ENCODE measurements at regions not wholly inside any gene's neighbourhood (a gene's known extent, or its start where the extent isn't known, plus 50 kb on each side); places are given as distances from the start of the nearest gene placed in this dataset.

DNA sequence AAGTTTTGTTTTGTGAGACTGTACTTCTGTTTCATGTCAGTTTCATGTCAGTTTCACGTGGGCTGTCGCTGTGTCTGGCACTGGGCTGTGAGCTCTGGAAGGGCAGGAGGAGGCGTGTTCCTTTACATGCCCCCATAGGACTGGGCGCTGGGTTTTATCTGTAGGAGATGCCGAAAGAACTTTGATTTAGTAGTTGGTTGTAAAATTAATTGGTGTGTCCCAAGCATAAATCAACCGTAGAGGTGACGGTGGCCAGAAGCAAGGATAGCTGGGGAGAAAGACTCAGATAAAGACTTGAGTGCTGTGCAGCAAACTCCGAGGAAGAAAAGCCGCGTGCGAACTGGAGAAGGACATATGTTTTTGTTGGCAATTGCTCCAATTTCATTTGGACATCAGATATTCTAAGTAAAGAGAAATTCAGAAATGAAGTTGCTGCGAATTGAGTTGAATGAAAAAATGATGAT, 182.5 kb downstream of the VRK1 start:
- H3K4me3 ChIP-seq (ENCODE audit: low read depth, low read length), result no peak overlapping the region

DNA sequence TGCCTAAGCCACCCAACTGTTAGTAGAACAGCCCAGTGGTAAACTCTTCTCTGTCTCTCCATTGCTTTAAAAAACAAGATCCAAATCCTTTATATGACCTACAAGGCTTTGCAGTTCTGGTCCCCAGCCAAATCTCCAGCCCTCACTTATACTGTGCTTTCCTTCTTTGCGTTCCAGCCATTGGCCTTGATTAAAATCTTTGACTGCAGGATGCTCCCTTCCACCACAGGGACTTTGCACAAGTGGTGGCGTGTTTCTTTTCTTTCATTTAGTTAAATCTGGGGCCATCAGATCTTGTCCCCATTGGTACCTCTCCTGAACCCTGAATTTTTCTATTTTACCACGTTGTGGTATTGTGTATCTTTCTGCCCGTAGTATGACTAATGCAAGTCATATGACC, 183.7 kb downstream of the VRK1 start:
- H3K4me3 ChIP-seq (ENCODE audit: low read depth, low read length), result no peak overlapping the region

DNA sequence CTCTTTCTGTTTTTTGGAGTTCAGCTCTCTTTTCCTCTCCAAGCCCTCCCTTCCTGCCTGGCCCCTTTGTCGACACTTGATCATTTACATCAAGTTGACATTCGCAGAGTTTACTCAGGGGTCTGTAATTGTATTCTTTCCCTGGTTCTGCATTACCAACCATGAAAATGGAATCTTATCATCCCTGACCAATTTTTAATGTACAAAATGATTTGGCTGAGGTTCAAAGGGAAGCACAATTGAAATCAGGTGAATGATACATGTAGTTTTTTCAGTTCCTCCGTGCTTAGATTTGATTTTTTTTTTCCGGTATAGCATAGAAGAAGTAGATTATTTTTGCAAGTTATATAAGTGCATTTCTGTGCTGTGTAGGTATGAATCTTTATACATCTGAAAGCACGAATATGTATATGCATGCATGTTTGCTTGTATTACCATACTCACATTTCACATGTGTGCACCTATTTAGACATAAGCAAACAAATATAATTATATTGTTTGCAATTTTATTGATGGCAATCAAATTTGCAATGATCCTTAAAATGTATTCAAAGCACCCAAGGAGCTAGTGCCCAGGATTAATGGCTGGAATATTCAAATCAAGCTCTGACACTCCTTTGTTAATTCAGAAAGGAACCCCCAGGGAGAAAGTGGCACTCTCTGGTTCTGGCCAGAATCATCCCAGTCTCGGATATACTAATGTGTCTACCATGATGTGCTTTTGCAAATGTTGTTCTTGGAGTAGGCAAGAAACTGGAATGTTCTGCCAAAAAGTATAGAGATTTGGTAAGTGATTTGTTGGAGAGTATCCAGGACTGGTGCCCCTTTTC, 189.3 kb downstream of the VRK1 start:
- H3K4me3 ChIP-seq (ENCODE audit: low read depth, low read length), result no peak overlapping the region

DNA sequence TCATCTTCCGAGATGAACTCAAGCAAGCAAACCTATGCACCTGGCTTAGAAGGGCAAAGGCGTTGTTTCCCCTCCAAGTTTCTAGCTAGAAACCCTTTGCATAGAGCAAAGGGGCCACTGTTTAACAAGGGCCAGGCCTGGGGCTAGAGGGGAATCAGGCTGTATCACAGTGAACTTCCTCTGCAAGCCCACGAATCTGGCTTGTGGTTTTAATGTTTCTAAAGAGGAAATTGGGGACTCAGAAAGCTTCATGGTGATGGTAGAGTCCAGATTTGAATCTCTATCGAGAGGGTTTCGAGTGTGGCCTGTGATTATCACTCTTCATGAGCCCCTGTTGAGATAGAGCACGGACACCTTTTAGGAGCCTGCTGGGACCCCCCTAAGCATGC, 189.9 kb downstream of the VRK1 start:
- no peak overlapping the region for H3K4me3 ChIP-seq (ENCODE audit: low read depth, low read length)

DNA sequence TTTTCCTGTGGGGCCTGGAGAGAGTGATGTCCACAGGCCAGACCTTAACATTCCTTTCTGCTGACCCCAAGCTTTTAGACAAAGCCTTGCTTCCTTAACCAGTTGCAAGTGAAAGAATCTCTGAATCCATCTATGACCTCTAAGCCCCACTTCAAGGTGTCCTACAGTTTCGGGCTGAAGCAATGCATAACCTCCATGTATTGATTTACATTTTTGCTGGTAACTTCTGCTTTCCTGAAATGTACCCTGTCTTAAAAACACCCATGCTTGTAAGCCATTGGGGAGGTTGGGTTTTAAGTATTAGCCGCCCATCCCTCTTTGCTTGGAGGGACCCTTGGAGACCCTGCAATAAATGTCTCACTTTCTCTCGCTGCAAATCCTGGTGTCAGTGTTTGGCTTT, 190.6 kb downstream of the VRK1 start:
- no peak overlapping the region for H3K4me3 ChIP-seq (ENCODE audit: low read depth, low read length)

DNA sequence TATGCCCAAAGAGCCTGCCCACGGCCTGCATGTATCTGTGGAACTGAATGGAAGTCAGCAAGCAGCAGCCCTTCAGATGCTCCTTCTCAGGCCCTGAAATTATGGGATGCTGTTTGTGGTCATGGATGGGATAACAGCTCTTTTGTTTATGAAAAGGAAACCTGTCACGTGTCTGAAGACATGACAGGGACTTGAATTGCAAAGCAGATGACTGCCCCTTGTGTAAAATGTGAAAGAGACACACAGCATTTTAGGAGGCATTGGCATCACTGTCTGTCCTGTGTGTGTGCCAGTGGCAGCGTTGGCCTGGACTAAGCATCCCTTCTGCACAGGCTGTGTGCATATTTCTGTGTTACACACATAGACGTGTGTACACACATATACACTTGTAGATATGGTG, 192.1 kb downstream of the VRK1 start:
- H3K4me3 ChIP-seq (ENCODE audit: low read depth, low read length), result no peak overlapping the region

DNA sequence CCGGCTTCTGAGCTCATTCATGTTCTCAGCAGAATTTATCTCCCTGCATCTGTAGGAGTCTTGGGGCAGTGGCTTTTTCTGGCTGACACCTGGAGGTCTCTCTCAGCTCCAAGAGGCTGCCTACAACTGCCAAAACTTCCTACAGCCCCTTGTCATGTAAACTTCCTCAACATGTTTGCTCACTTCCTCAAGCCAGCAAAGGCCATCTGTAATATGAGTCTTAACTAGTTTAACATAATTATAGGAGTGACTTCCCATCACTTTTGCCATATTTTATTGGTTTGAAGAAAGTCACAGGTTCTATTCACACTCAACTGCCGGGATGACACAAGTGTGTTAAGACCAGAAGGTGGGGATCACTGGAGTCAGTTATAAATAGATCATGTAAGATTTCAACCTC, 194.0 kb downstream of the VRK1 start:
- no peak overlapping the region for H3K4me3 ChIP-seq (ENCODE audit: low read depth, low read length)

DNA sequence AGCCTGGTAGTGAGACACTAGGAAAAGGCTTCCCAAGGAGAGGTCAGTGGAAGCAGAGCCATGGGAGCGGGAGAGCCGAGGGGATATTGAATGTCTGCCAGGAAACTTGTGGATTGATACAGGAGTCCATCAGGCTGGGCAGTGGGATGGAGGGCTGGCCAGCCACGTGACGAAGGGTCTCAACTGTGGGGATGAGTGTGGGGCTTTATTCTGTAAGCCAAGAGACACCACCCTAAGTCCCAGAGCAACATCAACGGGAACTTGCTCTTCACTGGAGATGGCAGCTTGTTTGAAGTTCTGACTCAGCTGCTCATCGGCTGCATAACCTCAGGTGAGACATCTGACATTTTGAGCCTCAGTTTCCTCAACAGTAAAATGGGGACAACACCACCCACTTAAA, 197.8 kb downstream of the VRK1 start:
- no peak overlapping the region for H3K4me3 ChIP-seq (ENCODE audit: low read depth, low read length)

DNA sequence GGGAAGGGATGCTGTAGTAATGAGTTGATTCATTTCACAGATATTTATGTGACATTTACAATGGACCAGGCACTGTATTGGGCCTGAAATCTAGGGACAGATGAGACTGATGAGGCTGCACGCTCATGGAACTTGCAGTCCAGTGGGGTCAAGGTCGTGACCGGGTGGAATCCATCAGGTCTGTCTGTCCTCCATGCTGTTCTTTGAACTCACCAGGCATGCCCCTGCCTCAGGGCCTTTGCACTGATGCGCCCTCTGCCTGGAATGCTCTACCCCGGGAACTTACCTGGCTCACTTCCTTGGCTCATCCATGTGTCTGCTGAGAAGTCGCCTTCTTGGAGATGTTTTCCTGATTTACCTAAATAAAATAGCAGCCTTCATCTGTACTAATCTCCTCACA, 200.1 kb downstream of the VRK1 start:
- H3K4me3 ChIP-seq (ENCODE audit: low read depth, low read length), result no peak overlapping the region

DNA sequence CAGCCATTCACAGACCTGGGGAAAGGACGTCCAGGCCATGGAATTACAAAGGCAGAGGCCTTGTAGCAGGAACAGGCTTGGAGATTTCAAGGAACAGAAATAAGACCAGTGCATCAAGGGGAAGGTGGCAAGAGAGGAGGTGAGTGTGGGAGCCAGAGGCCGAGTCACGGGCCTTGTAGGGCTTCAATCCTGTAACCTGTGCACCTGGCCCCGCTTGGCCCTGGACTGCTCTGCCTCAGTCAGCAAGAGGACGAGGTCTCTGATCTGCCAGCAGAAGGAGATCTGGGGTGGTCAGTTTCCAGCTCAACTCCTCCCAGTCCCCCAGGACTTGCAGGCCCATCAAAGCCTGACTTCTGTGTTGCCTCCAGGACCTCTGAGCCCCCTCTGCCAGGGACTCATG, 200.8 kb downstream of the VRK1 start:
- H3K4me3 ChIP-seq (ENCODE audit: low read depth, low read length), result no peak overlapping the region

DNA sequence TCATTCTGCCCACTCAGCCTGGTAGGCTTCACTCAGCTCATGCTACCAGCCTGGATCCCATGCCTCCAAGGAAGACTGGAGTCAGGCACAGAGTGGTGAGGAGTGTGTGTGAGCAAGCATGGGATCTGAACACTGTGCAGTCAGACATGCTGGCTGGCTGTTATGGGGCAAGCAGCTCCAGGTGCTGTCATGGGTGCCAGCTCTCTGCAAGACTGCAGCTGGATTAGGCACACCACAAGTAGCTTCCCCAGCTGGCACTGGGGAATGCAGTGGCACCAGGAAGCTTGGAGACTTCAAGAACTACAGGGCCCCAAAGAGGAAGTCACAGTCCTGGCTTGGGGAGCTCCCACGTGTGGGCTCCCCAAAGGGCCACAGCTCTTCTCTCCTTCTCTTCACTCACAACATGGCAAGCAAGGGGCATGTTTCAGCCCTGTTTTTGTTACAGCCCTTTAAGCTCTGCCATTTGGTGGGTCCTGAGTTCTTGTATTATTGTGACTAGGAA, 202.5 kb downstream of the VRK1 start:
- no peak overlapping the region for H3K4me3 ChIP-seq (ENCODE audit: low read depth, low read length)

DNA sequence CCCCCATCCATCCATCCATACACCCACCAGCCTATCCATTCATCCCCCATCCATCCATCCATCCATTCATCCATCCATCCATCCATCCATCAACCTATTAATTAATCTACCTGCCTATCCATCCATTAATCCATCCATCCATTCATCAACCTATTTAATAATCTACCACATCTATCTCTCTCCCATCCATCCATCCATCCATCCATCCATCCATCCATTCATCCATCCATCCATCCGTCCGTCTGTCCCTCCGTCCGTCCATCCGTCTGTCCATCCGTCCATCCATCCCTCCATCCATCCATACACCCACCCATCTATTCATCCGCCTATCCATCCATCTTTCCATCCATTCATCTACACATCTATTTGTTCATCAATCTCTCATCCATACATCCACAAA, 205.3 kb downstream of the VRK1 start:
- no peak overlapping the region for H3K4me3 ChIP-seq (ENCODE audit: low read depth, low read length)

DNA sequence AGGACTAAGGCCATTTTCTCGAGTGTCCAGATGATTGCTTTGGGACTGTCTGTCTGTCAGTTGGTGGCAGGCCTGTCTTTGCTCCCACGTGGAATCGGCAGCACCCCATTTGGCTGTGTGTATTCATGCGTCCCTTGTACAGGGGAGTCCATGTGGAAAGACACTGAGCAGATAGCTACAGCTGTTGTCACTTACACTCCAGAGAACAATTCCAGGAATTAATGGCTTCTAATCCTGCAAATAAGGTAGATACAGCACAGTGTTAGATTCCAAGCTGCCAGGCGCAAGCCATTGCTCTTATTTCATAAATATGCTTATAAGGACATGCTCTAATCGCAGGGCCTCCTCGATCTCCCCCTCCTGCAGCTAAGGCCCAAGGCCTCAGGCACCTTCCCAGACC, 208.8 kb downstream of the VRK1 start:
- no peak overlapping the region for H3K4me3 ChIP-seq (ENCODE audit: low read depth, low read length)

DNA sequence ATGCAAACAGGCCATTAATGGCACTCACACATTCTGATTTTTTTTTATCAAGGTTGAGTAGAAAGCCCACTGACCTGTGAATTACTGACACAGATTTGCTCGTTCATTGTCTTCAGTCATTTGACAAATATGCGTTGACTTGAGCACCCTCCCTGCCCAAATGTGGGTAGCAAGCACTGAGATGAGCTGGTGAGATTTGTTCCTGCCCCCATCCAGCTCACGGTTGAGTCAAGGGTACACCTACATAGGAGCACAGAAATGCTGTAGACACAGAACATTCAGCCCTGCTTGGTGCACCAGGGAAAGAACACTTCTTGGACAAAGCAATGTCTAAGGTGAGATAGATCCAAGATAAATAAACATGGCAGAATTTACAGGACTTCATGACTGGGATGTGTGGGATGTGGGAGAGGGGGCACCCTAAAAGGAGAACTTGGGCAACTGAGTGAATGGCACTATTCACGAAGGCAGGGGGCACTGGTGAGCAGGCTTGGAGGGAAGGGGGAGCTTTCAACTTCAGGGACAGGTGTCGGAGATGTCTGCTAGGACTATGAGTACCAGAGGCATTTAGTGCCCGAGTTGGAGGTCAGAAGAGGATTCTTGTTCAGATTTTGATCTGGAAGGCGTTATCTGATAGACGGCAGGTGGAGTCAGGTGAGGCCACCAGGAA, 213.4 kb downstream of the VRK1 start:
- H3K4me3 ChIP-seq (ENCODE audit: low read depth, low read length), result no peak overlapping the region

DNA sequence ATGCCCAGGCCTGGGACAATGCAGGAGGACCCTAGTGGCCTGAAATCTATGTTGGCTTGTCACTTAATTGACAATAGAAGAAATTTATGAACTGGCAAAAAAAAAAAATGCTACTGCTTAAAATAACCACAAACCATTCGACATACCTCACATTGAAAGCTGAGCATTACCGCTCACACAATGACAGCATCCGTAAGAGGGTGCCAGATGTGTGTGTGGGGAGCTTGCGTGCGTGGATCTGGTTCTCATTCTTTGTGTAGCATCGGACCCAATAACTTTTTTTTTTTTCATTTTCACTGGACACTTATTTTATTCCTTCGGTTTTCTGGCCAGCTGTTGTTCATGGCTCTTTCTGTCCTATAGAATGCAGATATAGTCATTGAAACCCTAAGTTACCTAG, 216.7 kb downstream of the VRK1 start:
- H3K4me3 ChIP-seq (ENCODE audit: low read depth, low read length), result no peak overlapping the region

DNA sequence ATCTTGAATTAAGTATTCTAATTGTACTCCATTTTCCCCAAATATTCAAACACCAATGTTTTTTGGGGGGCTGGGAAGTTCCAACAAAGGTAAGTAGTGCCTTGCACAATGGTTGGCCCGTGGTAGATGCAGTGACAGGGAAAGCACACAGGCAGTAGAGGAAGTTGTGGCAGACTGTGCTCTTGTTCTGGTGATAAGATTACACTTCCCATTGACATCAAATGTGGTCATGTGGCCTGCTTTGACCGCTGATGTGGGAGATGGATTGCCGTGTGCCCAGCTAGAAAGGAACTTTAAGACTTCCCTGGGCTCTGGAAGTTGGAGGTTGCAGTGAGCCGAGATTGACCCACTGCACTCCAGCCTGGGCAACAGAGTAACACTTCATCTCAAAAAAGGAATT, 223.8 kb downstream of the VRK1 start:
- no peak overlapping the region for H3K4me3 ChIP-seq (ENCODE audit: low read depth, low read length)

DNA sequence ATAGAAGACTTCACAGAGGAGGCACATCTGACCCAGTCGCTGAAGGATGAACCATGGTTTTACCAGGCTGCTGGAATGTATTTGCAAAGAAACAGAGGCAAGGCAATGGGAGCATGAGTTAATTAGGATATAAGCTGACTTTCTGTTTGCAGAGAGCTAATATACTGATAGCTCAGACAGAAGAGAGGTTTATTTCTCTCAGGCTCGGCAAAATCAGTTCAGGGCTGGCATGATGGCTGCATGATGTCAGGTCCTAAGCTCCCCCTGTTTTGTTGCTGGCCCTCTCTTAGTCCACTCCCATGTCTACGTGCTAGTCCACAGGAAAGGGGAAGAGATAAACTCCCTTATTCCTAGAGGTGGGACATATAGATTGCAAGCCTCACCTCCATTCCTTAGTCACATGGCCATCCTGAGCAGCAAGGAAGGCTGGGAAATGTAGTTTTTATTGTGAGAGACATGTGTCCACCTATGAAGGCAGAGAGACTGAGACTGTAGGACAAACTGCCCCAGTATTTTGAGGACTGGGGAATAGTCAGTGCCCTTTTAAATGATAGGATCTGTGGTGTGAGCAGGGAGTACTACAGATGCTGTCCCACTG, 224.5 kb downstream of the VRK1 start:
- no peak overlapping the region for H3K4me3 ChIP-seq (ENCODE audit: low read depth, low read length)

DNA sequence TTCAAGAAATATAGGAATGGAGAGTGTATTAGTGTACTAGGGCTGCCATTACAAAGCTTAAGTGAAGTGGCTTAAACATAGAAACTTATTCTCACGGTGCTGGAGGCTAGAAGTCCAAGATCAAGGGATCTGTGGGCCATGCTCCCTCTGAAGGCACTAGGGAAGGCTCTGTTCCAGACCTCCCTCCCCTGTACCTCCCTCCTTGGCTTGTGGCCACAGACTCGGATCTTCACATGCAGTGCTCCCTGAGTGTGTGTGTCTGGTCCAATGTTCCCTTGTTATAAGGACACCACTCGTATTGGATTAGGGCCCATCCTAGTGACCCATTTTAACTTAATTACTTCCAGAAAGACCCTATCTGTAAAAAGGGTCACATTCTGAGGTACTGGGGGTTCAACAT, 225.6 kb downstream of the VRK1 start:
- no peak overlapping the region for H3K4me3 ChIP-seq (ENCODE audit: low read depth, low read length)

DNA sequence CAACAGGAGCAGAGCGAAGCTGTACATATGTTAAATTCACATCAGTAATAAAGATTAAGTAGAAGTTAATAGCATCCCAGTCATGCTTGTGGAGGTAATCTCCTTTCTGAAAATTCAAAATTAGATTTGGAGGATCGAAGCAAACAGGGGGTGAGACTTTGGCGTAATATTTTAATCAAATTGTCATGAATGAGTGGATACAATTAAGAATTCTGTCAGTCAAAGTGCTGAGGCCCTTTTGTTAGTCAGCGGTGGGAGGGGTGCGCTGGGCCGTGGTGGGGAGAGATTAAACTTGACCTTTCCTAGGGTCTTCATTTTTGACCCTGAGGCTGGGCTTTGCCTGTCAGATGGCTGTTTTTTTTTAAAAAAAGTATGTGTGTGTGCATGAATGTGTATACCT, 226.7 kb downstream of the VRK1 start:
- no peak overlapping the region for H3K4me3 ChIP-seq (ENCODE audit: low read depth, low read length)

DNA sequence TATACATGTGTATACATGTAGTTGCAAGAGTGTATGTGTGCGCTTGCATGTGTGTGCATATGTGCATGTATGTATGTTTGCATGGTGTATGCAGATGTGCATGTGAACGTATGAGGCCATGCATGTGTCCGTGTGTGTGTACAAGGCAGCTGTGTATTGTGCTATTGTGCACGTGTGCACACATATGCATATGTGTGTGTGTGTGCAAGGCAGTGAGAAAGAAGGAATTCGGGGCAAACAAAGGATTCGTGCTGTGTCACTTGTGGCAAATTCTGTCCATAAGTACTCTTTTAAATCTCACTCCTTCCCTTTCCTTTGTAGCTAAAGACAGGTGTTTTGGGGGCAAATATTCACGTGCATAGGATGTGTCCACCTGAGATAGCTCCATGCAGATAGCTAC, 227.1 kb downstream of the VRK1 start:
- no peak overlapping the region for H3K4me3 ChIP-seq (ENCODE audit: low read depth, low read length)

DNA sequence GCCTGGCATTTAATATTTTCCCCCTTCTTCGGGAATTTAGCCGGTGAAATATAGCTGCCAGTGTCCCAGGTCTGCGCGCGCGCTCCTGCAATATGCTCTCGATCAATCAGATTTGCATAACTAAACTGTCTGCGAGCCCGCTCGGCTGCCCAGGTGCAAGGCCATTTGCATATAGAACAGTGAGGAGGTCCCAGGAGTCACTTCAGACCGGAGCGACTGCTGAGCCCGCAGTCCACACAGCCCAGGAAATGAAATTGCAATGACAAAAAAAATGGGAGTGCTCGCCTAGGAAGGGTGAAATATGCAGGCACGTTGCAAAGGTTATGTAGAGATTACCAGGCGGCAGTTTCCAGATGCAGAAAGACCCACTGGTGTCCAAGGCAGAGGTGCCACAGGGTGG, 228.5 kb downstream of the VRK1 start:
- no peak overlapping the region for H3K4me3 ChIP-seq (ENCODE audit: low read depth, low read length)

All from iPS-11a (cell line).